ENCODE measurements at regions not wholly inside any gene's neighbourhood (a gene's known extent, or its start where the extent isn't known, plus 50 kb on each side); places are given as distances from the start of the nearest gene placed in this dataset.

- Histone ChIP-seq H3K9me3 (ENCODE audit: low read length) (0 out of 2 replicates have a peak, but pooled peaks cover 7% of the 10 kb centered on the region), H3K9me2 (ENCODE audit: insufficient read depth, low read length) (no peaks in the 10 kb centered on the region), H3K79me2 (ENCODE audit: insufficient read depth, low read depth, low read length) (no peaks in the 10 kb centered on the region), H4K20me1 (ENCODE audit: insufficient read depth, low read length) (no peaks in the 10 kb centered on the region), H2AFZ (ENCODE audit: low read length) (no peak overlapping the region), H3K36me3 (ENCODE audit: insufficient read depth, low read length) (no peaks in the 10 kb centered on the region), H3K27ac (ENCODE audit: low read depth, low read length, poor library complexity, severe bottlenecking) (no peak overlapping the region), H3K4me3 (ENCODE audit: low read depth, low read length, poor library complexity, severe bottlenecking) (no peak overlapping the region), H3K4me2 (ENCODE audit: low read length) (no peak overlapping the region), H3K4me1 (ENCODE audit: insufficient read depth, low read length, poor library complexity, severe bottlenecking) (no peaks in the 10 kb centered on the region)
- no TSS peak for BruUV-seq (replicated peaks)
- TF ChIP-seq EZH2phosphoT487 (IDR thresholded peaks at IDR 0.05; ENCODE audit: borderline replicate concordance, low read depth, low read length) = no peak
- TF ChIP-seq CTCF (conservative IDR thresholded peaks at IDR 0.05; ENCODE audit: low read length) = no peak
- intact Hi-C loops (cut with micrococcal nuclease; ENCODE audit: unreplicated experiment) = no loop called here
- ChIA-PET CTCF (ENCODE audit: unreplicated experiment) (no interaction called here), POLR2A (no interaction called here)
- DNase-seq (ENCODE audit: low spot score) = no peak
These were observed 264.7 kb downstream of the C16orf95 start for GRCh38 chr16:87052506-87052905.

GRCh38 chr16:87053016-87053982 lies 263.9 kb downstream of the C16orf95 start:
- DNase-seq (ENCODE audit: low spot score) = no peak
- H3K4me3 ChIP-seq (ENCODE audit: low read depth, low read length, poor library complexity, severe bottlenecking) = no peak overlapping the region
- H3K9me3 ChIP-seq (ENCODE audit: low read length) = 0 out of 2 replicates have a peak, but pooled peaks cover 7% of the 10 kb centered on the region
- no peaks in the 10 kb centered on the region for H3K36me3 ChIP-seq (ENCODE audit: insufficient read depth, low read length)
- 0 out of 2 replicates have a peak, but pooled peaks have one; percentile 43 for TF ChIP-seq CTCF (conservative IDR thresholded peaks at IDR 0.05; ENCODE audit: low read length)
- no peak for TF ChIP-seq EZH2phosphoT487 (IDR thresholded peaks at IDR 0.05; ENCODE audit: borderline replicate concordance, low read depth, low read length)
- H2AFZ ChIP-seq (ENCODE audit: low read length) = no peak overlapping the region
- CTCF ChIA-PET (ENCODE audit: unreplicated experiment) = no interaction called here
- H4K20me1 ChIP-seq (ENCODE audit: insufficient read depth, low read length) = no peaks in the 10 kb centered on the region
- no peak overlapping the region for H3K4me2 ChIP-seq (ENCODE audit: low read length)
- no peak overlapping the region for H3K27ac ChIP-seq (ENCODE audit: low read depth, low read length, poor library complexity, severe bottlenecking)
- H3K4me1 ChIP-seq (ENCODE audit: insufficient read depth, low read length, poor library complexity, severe bottlenecking) = no peaks in the 10 kb centered on the region
- H3K9me2 ChIP-seq (ENCODE audit: insufficient read depth, low read length) = no peaks in the 10 kb centered on the region
- intact Hi-C loops (cut with micrococcal nuclease; ENCODE audit: unreplicated experiment) = no loop called here
- POLR2A ChIA-PET = interaction anchor here (0.5 kb wide), 1 partner anchor 8 kb away, joined by 3 read pairs; no protein-coding TSS in a partner anchor
- H3K79me2 ChIP-seq (ENCODE audit: insufficient read depth, low read depth, low read length) = no peaks in the 10 kb centered on the region
- BruUV-seq (replicated peaks) = no TSS peak

- Histone ChIP-seq H3K36me3 (ENCODE audit: insufficient read depth, low read length) (no peaks in the 10 kb centered on the region), H3K4me1 (ENCODE audit: insufficient read depth, low read length, poor library complexity, severe bottlenecking) (no peaks in the 10 kb centered on the region), H3K9me3 (ENCODE audit: low read length) (0 out of 2 replicates have a peak, but pooled peaks cover 7% of the 10 kb centered on the region), H3K9me2 (ENCODE audit: insufficient read depth, low read length) (no peaks in the 10 kb centered on the region), H4K20me1 (ENCODE audit: insufficient read depth, low read length) (no peaks in the 10 kb centered on the region), H3K4me3 (ENCODE audit: low read depth, low read length, poor library complexity, severe bottlenecking) (no peak overlapping the region), H3K27ac (ENCODE audit: low read depth, low read length, poor library complexity, severe bottlenecking) (no peak overlapping the region), H3K4me2 (ENCODE audit: low read length) (no peak overlapping the region), H2AFZ (ENCODE audit: low read length) (no peak overlapping the region), H3K79me2 (ENCODE audit: insufficient read depth, low read depth, low read length) (no peaks in the 10 kb centered on the region)
- TF ChIP-seq EZH2phosphoT487 (IDR thresholded peaks at IDR 0.05; ENCODE audit: borderline replicate concordance, low read depth, low read length) = no peak
- TF ChIP-seq CTCF (conservative IDR thresholded peaks at IDR 0.05; ENCODE audit: low read length) = no peak
- ChIA-PET CTCF (ENCODE audit: unreplicated experiment) (no interaction called here), POLR2A (interaction anchor here (0.5 to 0.6 kb wide), 2 partner anchors 9 to 11 kb away, joined by 3 to 4 read pairs; no protein-coding TSS in a partner anchor)
- DNase-seq (ENCODE audit: low spot score) = no peak
- BruUV-seq (replicated peaks) = no TSS peak
- intact Hi-C loops (cut with micrococcal nuclease; ENCODE audit: unreplicated experiment) = no loop called here
These were observed 263.0 kb downstream of the C16orf95 start for GRCh38 chr16:87054154-87054553.

All from OCI-LY7 (cell line).